ENCODE measurements at regions not wholly inside any gene's neighbourhood (a gene's known extent, or its start where the extent isn't known, plus 50 kb on each side); places are given as distances from the start of the nearest gene placed in this dataset.

- TF ChIP-seq CTCF (IDR thresholded peaks at IDR 0.05) (no peak), POLR2A (IDR thresholded peaks at IDR 0.05) (no peak)
Measured at GRCh38 chr13:28545583-28546333, 50.8 kb upstream of the FLT1 start.

Data from right lobe of liver (tissue), 4 donors.